WTC11 (cell line): ENCODE measurements at regions not wholly inside any gene's neighbourhood (a gene's known extent, or its start where the extent isn't known, plus 50 kb on each side); places are given as distances from the start of the nearest gene placed in this dataset.

Experiments used
- CTCF ChIP-seq: fragments of 200-600 bp; IDR thresholded peaks from 2 replicates; pipeline ENCODE4 v1.8.0; 2022; ENCODE audit warnings: antibody characterized with exemption
- E2F4 ChIP-seq: sonication (generic); formaldehyde crosslinking; IDR thresholded peaks from 2 replicates; pipeline ENCODE4 v1.8.1; 2022; ENCODE audit warnings: low read depth, mild to moderate bottlenecking, moderate library complexity, missing genetic modification reagents, borderline replicate concordance
- IRF1 ChIP-seq: sonication (generic); formaldehyde crosslinking; IDR thresholded peaks from 2 replicates; pipeline ENCODE4 v1.8.0; 2023; ENCODE audit warnings: missing genetic modification reagents
- STAT6 ChIP-seq: sonication (generic); formaldehyde crosslinking; conservative IDR thresholded peaks from 2 replicates; pipeline ENCODE4 v1.8.1; 2023; ENCODE audit warnings: mild to moderate bottlenecking, low read depth, missing genetic modification reagents, moderate library complexity
- TEAD4 ChIP-seq: sonication (generic); formaldehyde crosslinking; IDR thresholded peaks from 2 replicates; pipeline ENCODE4 v1.8.0; 2022; ENCODE audit warnings: mild to moderate bottlenecking, missing genetic modification reagents
- ZNF121 ChIP-seq: sonication (generic); formaldehyde crosslinking; IDR thresholded peaks from 2 replicates; pipeline ENCODE4 v1.8.0; 2023; ENCODE audit warnings: missing genetic modification reagents

- TF ChIP-seq IRF1 (CRISPR knock-in tag) (no peak), CTCF (no peak), STAT6 (no peak), TEAD4 (CRISPR knock-in tag) (no peak), ZNF121 (CRISPR knock-in tag) (no peak), E2F4 (CRISPR knock-in tag) (no peak)
Observed at GRCh38 chr4:4800646-4801408, 58.6 kb upstream of the MSX1 start.
